Left ventricle myocardium inferior (tissue), 1 donor: ENCODE measurements at regions not wholly inside any gene's neighbourhood (a gene's known extent, or its start where the extent isn't known, plus 50 kb on each side); places are given as distances from the start of the nearest gene placed in this dataset.

ENCODE experiments used
- DNase-seq: peaks from one replicate; pipeline ENCODE4 v3.0.0-alpha.2; 2020
- H3K27ac ChIP-seq: fragments of 200-600 bp; replicated peaks from 2 replicates; pipeline ENCODE4 v1.8.0; 2021
- H3K27me3 ChIP-seq: fragments of 200-600 bp; 2 replicates; pipeline ENCODE4 v1.8.0; 2021; ENCODE audit warnings: low read depth
- H3K36me3 ChIP-seq: fragments of 200-600 bp; 2 replicates; pipeline ENCODE4 v1.8.0; 2021
- H3K4me1 ChIP-seq: fragments of 200-600 bp; 2 replicates; pipeline ENCODE4 v1.8.0; 2021
- H3K4me3 ChIP-seq: fragments of 200-600 bp; 2 replicates; pipeline ENCODE4 v1.8.0; 2021; ENCODE audit warnings: mild to moderate bottlenecking, moderate library complexity
- H3K9me3 ChIP-seq: fragments of 200-600 bp; replicated peaks from 2 replicates; pipeline ENCODE4 v1.8.0; 2021
- CTCF ChIP-seq: fragments of 200-600 bp; IDR thresholded peaks from 2 replicates; pipeline ENCODE4 v1.8.0; 2021; ENCODE audit warnings: antibody characterized with exemption, mild to moderate bottlenecking, borderline replicate concordance
- intact Hi-C: fragments of 100-400 bp; cut with micrococcal nuclease; formaldehyde crosslinking; loops from one replicate; pipeline ENCODE4 v1.11.0; 2022
- donor health status: DM: no; HTN: yes; CAD: no; lungs with severe emphysema.

GRCh38 chr3:165455360-165455759, 259.2 kb upstream of the SLITRK3 start:
- intact Hi-C loops: no loop called here
- no peak overlapping the region for H3K27ac ChIP-seq

GRCh38 chr3:165451371-165452070, 255.3 kb upstream of the SLITRK3 start:
- Histone ChIP-seq H3K36me3 (no peaks in the 10 kb centered on the region), H3K9me3 (peaks cover 52% of the 10 kb centered on the region), H3K4me1 (no peaks in the 10 kb centered on the region), H3K27me3 (no peaks in the 10 kb centered on the region), H3K27ac (no peak overlapping the region), H3K4me3 (no peak overlapping the region)
- intact Hi-C loops: no loop called here
- no peak for TF ChIP-seq CTCF
- no peak for DNase-seq

More at GRCh38 chr3:165455360-165455759, 259.2 kb upstream of the SLITRK3 start:
- Histone ChIP-seq H3K36me3 (no peaks in the 10 kb centered on the region), H3K4me3 (no peak overlapping the region), H3K4me1 (no peaks in the 10 kb centered on the region), H3K9me3 (peaks cover 48% of the 10 kb centered on the region), H3K27me3 (no peaks in the 10 kb centered on the region)
- DNase-seq: no peak
- TF ChIP-seq CTCF: no peak

GRCh38 chr3:165446555-165446954, 250.4 kb upstream of the SLITRK3 start:
- intact Hi-C loops: no loop called here
- Histone ChIP-seq H3K4me3 (no peak overlapping the region), H3K27me3 (no peaks in the 10 kb centered on the region), H3K9me3 (peaks cover 10% of the 10 kb centered on the region), H3K4me1 (no peaks in the 10 kb centered on the region), H3K27ac (no peak overlapping the region), H3K36me3 (no peaks in the 10 kb centered on the region)
- no peak for DNase-seq
- TF ChIP-seq CTCF: no peak

- intact Hi-C loops: no loop called here
- Histone ChIP-seq H3K4me1 (no peaks in the 10 kb centered on the region), H3K4me3 (no peak overlapping the region), H3K27ac (no peak overlapping the region), H3K9me3 (peaks cover 10% of the 10 kb centered on the region), H3K27me3 (no peaks in the 10 kb centered on the region), H3K36me3 (no peaks in the 10 kb centered on the region)
- no peak for DNase-seq
- no peak for TF ChIP-seq CTCF
Observed at GRCh38 chr3:165444745-165445144, 248.6 kb upstream of the SLITRK3 start.

GRCh38 chr3:165443664-165444063, 247.5 kb upstream of the SLITRK3 start:
- H3K4me1 ChIP-seq: no peaks in the 10 kb centered on the region
- intact Hi-C loops: no loop called here
- no peak overlapping the region for H3K4me3 ChIP-seq
- H3K27me3 ChIP-seq: no peaks in the 10 kb centered on the region
- TF ChIP-seq CTCF: no peak
- H3K36me3 ChIP-seq: no peaks in the 10 kb centered on the region
- H3K27ac ChIP-seq: no peak overlapping the region
- peaks cover 10% of the 10 kb centered on the region for H3K9me3 ChIP-seq
- no peak for DNase-seq
